Smooth muscle cell (in vitro differentiated cells): ENCODE measurements at regions not wholly inside any gene's neighbourhood (a gene's known extent, or its start where the extent isn't known, plus 50 kb on each side); places are given as distances from the start of the nearest gene placed in this dataset.

ENCODE experiments used
- DNase-seq: peaks from one replicate; lab custom pipeline; 2025; ENCODE audit not compliant: unreplicated experiment; lab: John Stamatoyannopoulos, UW
- H2AFZ ChIP-seq: fragments of 200-600 bp; sonication (generic); 2 replicates; pipeline ENCODE4 v1.6.0; 2016; ENCODE audit warnings: antibody characterized with exemption, low read depth, mild to moderate bottlenecking
- H3F3A ChIP-seq: fragments of 200-600 bp; sonication (generic); 2 replicates; pipeline ENCODE4 v1.6.0; 2017; ENCODE audit warnings: antibody characterized with exemption, low read depth
- H3K27ac ChIP-seq: fragments of 200-600 bp; sonication (generic); 2 replicates; pipeline ENCODE4 v1.5.1; 2016; ENCODE audit warnings: low read depth, mild to moderate bottlenecking
- H3K27me3 ChIP-seq: fragments of 200-600 bp; sonication (generic); 2 replicates; pipeline ENCODE4 v1.6.1; 2016; ENCODE audit warnings: low read depth, mild to moderate bottlenecking
- H3K36me3 ChIP-seq: fragments of 200-600 bp; sonication (generic); 2 replicates; pipeline ENCODE4 v1.5.1; 2016; ENCODE audit warnings: low read depth
- H3K4me1 ChIP-seq: fragments of 200-600 bp; sonication (generic); 2 replicates; pipeline ENCODE4 v1.5.1; 2016; ENCODE audit warnings: low read depth
- H3K4me2 ChIP-seq: fragments of 200-600 bp; sonication (generic); 2 replicates; pipeline ENCODE4 v1.6.0; 2016; ENCODE audit warnings: mild to moderate bottlenecking
- H3K4me3 ChIP-seq: fragments of 200-600 bp; sonication (generic); 2 replicates; pipeline ENCODE4 v1.5.1; 2016; ENCODE audit warnings: mild to moderate bottlenecking
- H3K79me2 ChIP-seq: fragments of 200-600 bp; sonication (generic); 2 replicates; pipeline ENCODE4 v1.6.0; 2016; ENCODE audit warnings: low read depth, mild to moderate bottlenecking
- H3K9ac ChIP-seq: fragments of 200-600 bp; sonication (generic); 2 replicates; pipeline ENCODE4 v1.6.0; 2016; ENCODE audit warnings: low read depth
- H3K9me3 ChIP-seq: fragments of 200-600 bp; sonication (generic); replicated peaks from 2 replicates; pipeline ENCODE4 v1.5.1; 2016; ENCODE audit warnings: low read depth
- H4K20me1 ChIP-seq: fragments of 200-600 bp; sonication (generic); 2 replicates; pipeline ENCODE4 v1.6.0; 2016; ENCODE audit warnings: low read depth
- CTCF ChIP-seq: fragments of 200-600 bp; sonication (generic); IDR thresholded peaks from 2 replicates; pipeline ENCODE4 v1.5.1; 2017; ENCODE audit warnings: borderline replicate concordance, mild to moderate bottlenecking, antibody characterized with exemption; ENCODE audit not compliant: insufficient read depth, poor library complexity, severe bottlenecking
- WGBS: methylation state at CpG from one replicate; pipeline ENCODE4 v1.1.7; 2016; ENCODE audit warnings: low lambda C conversion rate; 5-methylcytosine and 5-hydroxymethylcytosine counted together

GRCh38 chr12:30110498-30110897 is 326.8 kb upstream of the TMTC1 start:
- Histone ChIP-seq H3K4me2 (no peak overlapping the region), H3F3A (no peaks in the 10 kb centered on the region), H3K9me3 (no peaks in the 10 kb centered on the region), H2AFZ (no peak overlapping the region), H3K79me2 (no peaks in the 10 kb centered on the region), H3K27me3 (no peaks in the 10 kb centered on the region), H3K9ac (no peak overlapping the region), H3K4me1 (no peaks in the 10 kb centered on the region), H4K20me1 (no peaks in the 10 kb centered on the region), H3K4me3 (no peak overlapping the region), H3K36me3 (no peaks in the 10 kb centered on the region), H3K27ac (no peak overlapping the region)
- no peak for DNase-seq
- 95% methylated on average over 14 of the region's 22 CpGs for WGBS
- TF ChIP-seq CTCF, result no peak

GRCh38 chr12:30108666-30109065 is 324.9 kb upstream of the TMTC1 start:
- Histone ChIP-seq H3K27ac (no peak overlapping the region), H3F3A (no peaks in the 10 kb centered on the region), H3K4me1 (no peaks in the 10 kb centered on the region), H3K4me3 (no peak overlapping the region), H3K27me3 (no peaks in the 10 kb centered on the region), H3K79me2 (no peaks in the 10 kb centered on the region), H4K20me1 (no peaks in the 10 kb centered on the region), H2AFZ (no peak overlapping the region), H3K36me3 (no peaks in the 10 kb centered on the region), H3K9ac (no peak overlapping the region), H3K9me3 (no peaks in the 10 kb centered on the region), H3K4me2 (no peak overlapping the region)
- WGBS, result 98% methylated on average over 2 of the region's 2 CpGs
- TF ChIP-seq CTCF, result no peak
- no peak for DNase-seq

GRCh38 chr12:30106204-30106965 is 322.6 kb upstream of the TMTC1 start:
- Histone ChIP-seq H3K4me3 (no peak overlapping the region), H3K4me1 (no peaks in the 10 kb centered on the region), H3K27me3 (no peaks in the 10 kb centered on the region), H3K4me2 (no peak overlapping the region), H3K79me2 (no peaks in the 10 kb centered on the region), H3K27ac (no peak overlapping the region), H3K36me3 (no peaks in the 10 kb centered on the region), H3F3A (no peaks in the 10 kb centered on the region), H3K9me3 (no peaks in the 10 kb centered on the region), H4K20me1 (no peaks in the 10 kb centered on the region), H3K9ac (no peak overlapping the region), H2AFZ (no peak overlapping the region)
- no peak for TF ChIP-seq CTCF
- no peak for DNase-seq
- WGBS, result 53% methylated on average over 9 of the region's 9 CpGs

GRCh38 chr12:30105505-30105904 is 321.8 kb upstream of the TMTC1 start:
- no peak for TF ChIP-seq CTCF
- Histone ChIP-seq H2AFZ (no peak overlapping the region), H3K27me3 (no peaks in the 10 kb centered on the region), H3K79me2 (no peaks in the 10 kb centered on the region), H3K27ac (no peak overlapping the region), H3K4me1 (no peaks in the 10 kb centered on the region), H3K36me3 (no peaks in the 10 kb centered on the region), H3F3A (no peaks in the 10 kb centered on the region), H3K9me3 (no peaks in the 10 kb centered on the region), H3K4me2 (no peak overlapping the region), H3K4me3 (no peak overlapping the region), H4K20me1 (no peaks in the 10 kb centered on the region), H3K9ac (no peak overlapping the region)
- DNase-seq, result no peak
- WGBS, result 95% methylated on average over 2 of the region's 2 CpGs
